Thoracic aorta (tissue), 2 donors: ENCODE measurements at regions not wholly inside any gene's neighbourhood (a gene's known extent, or its start where the extent isn't known, plus 50 kb on each side); places are given as distances from the start of the nearest gene placed in this dataset.

ENCODE experiments used
- ATAC-seq: fragments of 150-250 bp; one replicate; pipeline ENCODE4 v1.8.0; 2017; ENCODE audit warnings: low read depth; ENCODE audit not compliant: insufficient number of reproducible peaks, low FRiP score
- DNase-seq: peaks from one replicate; pipeline ENCODE4 v3.0.0-alpha.2; 2020; ENCODE audit warnings: low spot score
- H3K27ac ChIP-seq, 2 donors: fragments of 200-600 bp; sonication (generic); 1 replicate in 1 of 2; 2 replicates in 1 of 2; pipeline ENCODE4 v1.5.1; 2016; ENCODE audit warnings: mild to moderate bottlenecking in 2 of 2, moderate library complexity in 2 of 2
- H3K27me3 ChIP-seq: fragments of 200-600 bp; sonication (generic); replicated peaks from 2 replicates; pipeline ENCODE4 v1.6.0; 2016; ENCODE audit warnings: mild to moderate bottlenecking; ENCODE audit not compliant: insufficient read depth
- H3K36me3 ChIP-seq: fragments of 200-600 bp; sonication (generic); one replicate; pipeline ENCODE4 v1.5.1; 2016
- H3K4me1 ChIP-seq, 2 donors: fragments of 200-600 bp; sonication (generic); 1 replicate in 1 of 2; 2 replicates in 1 of 2; pipeline versions ENCODE4 v1.5.1 to v1.6.0; 2016; ENCODE audit warnings: low read depth in 2 of 2, mild to moderate bottlenecking in 1 of 2; ENCODE audit not compliant: control insufficient read depth in 1 of 2
- H3K4me3 ChIP-seq: fragments of 200-600 bp; sonication (generic); 2 replicates; pipeline ENCODE4 v1.5.1; 2016; ENCODE audit warnings: mild to moderate bottlenecking
- H3K9me3 ChIP-seq: fragments of 200-600 bp; sonication (generic); 2 replicates; pipeline ENCODE4 v1.5.1; 2016
- TF ChIP-seq, protein P1 (sequence below): fragments of 200-600 bp; sonication (generic); IDR thresholded peaks from one replicate; pipeline ENCODE4 v1.5.1; 2019; ENCODE audit warnings: antibody characterized with exemption

DNA sequence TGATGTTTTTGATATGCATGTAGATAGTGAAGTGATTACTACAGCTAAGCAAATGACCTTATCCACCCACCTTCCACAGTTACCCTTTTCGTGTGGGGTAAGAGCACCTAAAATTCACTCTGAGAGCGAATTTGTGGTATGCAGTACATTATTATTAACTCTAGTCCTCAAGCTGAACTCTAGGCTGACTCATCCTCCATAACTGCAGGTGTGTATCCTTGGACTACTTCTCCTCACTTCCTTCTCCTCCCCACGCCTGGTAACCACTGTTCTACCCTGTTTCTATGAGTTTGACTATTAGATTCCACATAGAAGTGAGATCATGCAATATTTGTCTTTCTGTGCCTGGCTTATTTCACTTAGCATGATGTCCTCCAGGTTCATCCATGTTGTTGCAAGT lies 484.6 kb downstream of the GATA3 start:
- ATAC-seq = no peak
- TF ChIP-seq, protein P1, sequence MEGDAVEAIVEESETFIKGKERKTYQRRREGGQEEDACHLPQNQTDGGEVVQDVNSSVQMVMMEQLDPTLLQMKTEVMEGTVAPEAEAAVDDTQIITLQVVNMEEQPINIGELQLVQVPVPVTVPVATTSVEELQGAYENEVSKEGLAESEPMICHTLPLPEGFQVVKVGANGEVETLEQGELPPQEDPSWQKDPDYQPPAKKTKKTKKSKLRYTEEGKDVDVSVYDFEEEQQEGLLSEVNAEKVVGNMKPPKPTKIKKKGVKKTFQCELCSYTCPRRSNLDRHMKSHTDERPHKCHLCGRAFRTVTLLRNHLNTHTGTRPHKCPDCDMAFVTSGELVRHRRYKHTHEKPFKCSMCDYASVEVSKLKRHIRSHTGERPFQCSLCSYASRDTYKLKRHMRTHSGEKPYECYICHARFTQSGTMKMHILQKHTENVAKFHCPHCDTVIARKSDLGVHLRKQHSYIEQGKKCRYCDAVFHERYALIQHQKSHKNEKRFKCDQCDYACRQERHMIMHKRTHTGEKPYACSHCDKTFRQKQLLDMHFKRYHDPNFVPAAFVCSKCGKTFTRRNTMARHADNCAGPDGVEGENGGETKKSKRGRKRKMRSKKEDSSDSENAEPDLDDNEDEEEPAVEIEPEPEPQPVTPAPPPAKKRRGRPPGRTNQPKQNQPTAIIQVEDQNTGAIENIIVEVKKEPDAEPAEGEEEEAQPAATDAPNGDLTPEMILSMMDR = no peak
- no peaks in the 10 kb centered on the region for H3K9me3 ChIP-seq
- no peaks in the 10 kb centered on the region for H3K4me1 ChIP-seq
- H3K4me3 ChIP-seq = no peak overlapping the region
- H3K27ac ChIP-seq = no peak overlapping the region
- H3K27me3 ChIP-seq = no peaks in the 10 kb centered on the region
- H3K36me3 ChIP-seq = no peaks in the 10 kb centered on the region
- DNase-seq = no peak

DNA sequence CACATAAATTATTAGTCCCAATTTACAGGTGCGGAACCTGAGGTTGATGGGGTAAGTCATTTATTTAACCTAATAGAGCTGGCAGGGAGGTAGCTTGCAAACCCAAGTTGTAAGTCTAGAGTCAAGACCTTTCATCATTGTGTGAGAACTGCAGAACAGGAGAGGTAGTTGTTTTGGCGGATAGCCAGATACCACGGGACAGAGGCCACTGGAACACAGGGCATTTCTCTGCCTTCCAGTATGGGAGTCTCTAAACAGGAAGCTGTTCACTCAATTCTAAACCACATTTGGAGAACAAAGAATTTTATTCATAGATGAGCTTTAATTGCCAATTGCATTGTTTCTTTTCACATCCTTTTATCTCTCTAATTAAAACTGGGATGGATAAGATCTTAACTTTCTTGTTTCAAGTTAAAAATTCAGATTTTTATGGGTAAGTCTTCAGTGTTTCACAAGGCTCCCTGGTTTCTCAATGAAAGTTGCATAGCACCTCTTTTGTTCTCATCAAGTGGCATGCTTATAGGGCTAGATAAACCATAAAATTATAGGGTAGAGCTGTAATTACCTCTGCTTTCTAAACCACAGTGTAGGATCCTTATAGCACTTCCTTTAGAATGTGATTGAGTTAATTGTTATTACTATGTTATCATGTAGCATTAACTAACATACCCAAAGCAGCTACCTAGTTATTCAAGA lies 489.0 kb downstream of the GATA3 start:
- Histone ChIP-seq H3K27me3 (no peaks in the 10 kb centered on the region), H3K4me3 (no peak overlapping the region), H3K4me1 (no peaks in the 10 kb centered on the region), H3K27ac (no peak overlapping the region), H3K9me3 (no peaks in the 10 kb centered on the region), H3K36me3 (no peaks in the 10 kb centered on the region)
- DNase-seq (no peak), ATAC-seq (no peak)
- TF ChIP-seq, protein P1 = no peak

DNA sequence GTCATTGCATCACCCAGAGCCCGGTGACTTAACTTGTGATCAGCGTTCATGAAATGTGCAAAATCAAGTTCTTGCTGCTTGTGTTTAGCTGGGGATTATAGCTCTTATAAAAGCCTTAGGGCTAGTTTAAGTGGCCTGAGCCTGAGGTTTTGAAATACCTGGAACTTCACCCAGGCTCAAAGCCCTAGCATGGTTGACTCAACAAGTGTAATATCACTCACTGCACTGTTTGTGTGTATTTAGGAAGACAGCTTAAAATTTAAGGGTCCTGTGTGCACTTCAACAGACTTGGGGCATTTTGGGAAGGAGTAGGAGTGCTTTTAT lies 489.5 kb downstream of the GATA3 start:
- no peaks in the 10 kb centered on the region for H3K27me3 ChIP-seq
- no peaks in the 10 kb centered on the region for H3K36me3 ChIP-seq
- TF ChIP-seq, protein P1 = no peak
- H3K4me3 ChIP-seq = no peak overlapping the region
- ATAC-seq (no peak), DNase-seq (no peak)
- H3K27ac ChIP-seq = no peak overlapping the region
- no peaks in the 10 kb centered on the region for H3K4me1 ChIP-seq
- H3K9me3 ChIP-seq = no peaks in the 10 kb centered on the region

DNA sequence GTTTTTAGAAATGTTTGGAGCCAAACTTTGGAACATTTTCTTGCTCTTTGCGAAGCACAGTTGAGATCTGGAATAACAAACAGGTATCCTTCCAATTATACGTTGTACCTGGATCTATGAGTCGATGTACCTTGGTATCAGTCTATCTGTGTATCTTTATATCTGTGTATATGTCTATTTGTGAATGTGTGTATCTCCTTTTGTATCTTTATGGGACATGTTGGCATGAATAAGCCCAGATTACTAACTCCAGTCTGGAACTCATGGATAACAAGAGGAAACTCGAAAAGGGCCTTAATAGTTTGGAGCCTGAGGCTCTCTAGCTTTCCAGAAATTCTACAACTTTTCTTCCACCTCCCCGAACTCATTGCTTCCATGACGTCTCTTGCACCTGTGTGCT lies 490.0 kb downstream of the GATA3 start:
- DNase-seq = no peak
- Histone ChIP-seq H3K4me1 (no peaks in the 10 kb centered on the region), H3K27ac (no peak overlapping the region), H3K4me3 (no peak overlapping the region), H3K27me3 (no peaks in the 10 kb centered on the region), H3K36me3 (no peaks in the 10 kb centered on the region), H3K9me3 (no peaks in the 10 kb centered on the region)
- TF ChIP-seq, protein P1 = no peak
- no peak for ATAC-seq

DNA sequence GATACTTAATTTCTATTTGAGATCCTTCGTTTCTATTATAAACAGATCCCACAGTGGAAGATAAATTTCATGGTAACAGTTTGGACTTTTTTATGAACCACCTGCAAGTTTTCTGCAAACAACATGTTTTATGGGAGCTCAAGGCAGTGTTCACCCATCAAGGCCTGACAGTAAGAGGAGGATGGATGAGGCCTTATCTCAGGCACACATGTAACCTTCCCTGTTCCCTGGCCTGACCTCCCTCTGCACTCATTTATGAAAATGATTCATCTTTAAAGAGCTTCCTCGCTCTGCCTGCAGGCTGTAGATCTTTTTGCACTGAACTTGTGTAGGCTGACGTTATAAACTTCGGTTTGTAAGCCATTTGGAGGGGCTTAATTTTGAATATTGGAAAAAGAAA lies 500.1 kb downstream of the GATA3 start:
- Histone ChIP-seq H3K27me3 (no peaks in the 10 kb centered on the region), H3K27ac (no peak overlapping the region), H3K9me3 (no peaks in the 10 kb centered on the region), H3K4me3 (no peak overlapping the region), H3K36me3 (no peaks in the 10 kb centered on the region), H3K4me1 (no peaks in the 10 kb centered on the region)
- no peak for ATAC-seq
- TF ChIP-seq, protein P1 = no peak
- DNase-seq = no peak
